T47D (cell line): ENCODE measurements at regions not wholly inside any gene's neighbourhood (a gene's known extent, or its start where the extent isn't known, plus 50 kb on each side); places are given as distances from the start of the nearest gene placed in this dataset.

Source experiments
- DNase-seq, 2 experiments: peaks; one replicate each; pipeline versions ENCODE4 v3.0.0 to v3.0.0-alpha.2; 2011 to 2012; ENCODE audit warnings: low read depth in 1 of 2, low spot score in 1 of 2
- JUND ChIP-seq: IDR thresholded peaks from 2 replicates; pipeline ENCODE4 v1.6.1; 2012; ENCODE audit warnings: low read depth
- in situ Hi-C: cut with HindIII; loops from 2 replicates; pipeline ENCODE4 v1.10.0; 2016; ENCODE audit warnings: low sequenced_read_pairs, low pct_unique_long_range_greater_than_20kb

DNA sequence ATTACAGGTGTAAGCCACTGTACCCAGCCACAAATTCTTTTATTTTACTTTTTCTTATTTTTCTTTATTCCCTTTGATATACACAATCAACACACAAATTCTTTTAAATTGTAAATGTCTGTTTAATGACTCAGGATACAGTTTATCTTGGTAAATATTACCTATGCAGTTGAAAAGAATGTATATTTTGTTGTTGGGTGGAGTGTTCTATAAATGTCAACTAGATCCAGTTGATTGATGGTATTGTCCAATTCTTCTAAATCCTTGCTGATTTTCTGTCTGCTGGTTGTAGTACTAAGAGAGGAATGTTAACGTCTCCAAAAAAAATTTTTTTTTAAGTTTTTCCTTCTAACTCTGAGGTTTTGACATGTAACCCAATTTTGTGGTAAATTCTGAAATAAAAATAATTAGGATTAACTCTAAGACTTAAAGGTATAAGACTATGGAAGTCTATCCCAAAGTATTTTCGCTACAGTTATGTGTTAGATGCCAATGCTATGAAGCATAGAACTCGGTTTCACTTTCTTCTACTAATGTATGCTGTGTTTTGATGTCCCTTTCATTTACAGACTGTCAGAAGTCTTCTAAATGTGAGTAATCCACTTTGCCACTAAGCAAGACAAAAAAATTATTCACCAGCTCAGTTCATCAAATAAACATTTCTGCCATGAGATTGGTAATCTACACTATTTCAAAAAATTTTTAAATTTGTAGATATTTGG, 720.2 kb upstream of the C9orf72 start:
- DNase-seq, result no peak
- in situ Hi-C loops, result no loop called here
- no peak for TF ChIP-seq JUND

DNA sequence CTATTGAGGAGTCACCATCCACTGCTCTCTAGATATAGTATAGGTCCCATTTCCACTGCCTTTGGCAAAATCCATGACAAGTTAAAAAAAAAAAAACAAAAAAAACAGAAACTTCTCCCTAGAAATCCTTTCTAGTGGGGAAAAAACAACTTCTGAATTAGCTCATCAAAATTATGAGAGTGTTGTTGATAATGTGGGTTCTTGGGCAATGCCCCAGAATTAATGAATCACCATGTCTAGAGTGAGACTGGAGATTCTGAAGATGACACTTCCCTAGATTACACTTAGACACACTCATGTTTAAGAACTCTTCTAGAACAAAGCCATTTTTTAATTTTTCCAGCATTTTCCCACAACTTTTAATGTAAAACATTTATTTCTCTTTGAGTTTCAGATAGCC, 728.0 kb upstream of the C9orf72 start:
- TF ChIP-seq JUND, result no peak
- no peak for DNase-seq
- in situ Hi-C loops, result no loop called here

DNA sequence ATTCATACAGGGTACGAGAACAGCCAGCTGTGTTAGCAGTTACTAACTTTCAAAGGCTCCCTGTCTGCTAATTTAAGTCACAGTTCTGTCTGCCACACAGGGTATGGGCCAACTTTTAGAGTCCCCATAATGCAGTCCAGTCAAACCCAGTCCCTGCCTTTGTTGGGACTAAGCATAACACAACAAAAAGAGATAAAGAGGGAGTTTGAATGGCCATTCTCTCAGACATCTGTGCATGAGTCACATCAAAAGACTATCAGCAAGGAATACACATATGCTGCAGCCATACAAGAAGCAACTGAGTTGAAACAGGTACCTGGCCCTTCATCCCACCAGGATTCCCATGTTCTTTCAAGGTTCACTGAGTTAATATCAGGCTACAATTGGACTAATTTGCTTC, 744.5 kb upstream of the C9orf72 start:
- no peak for DNase-seq
- in situ Hi-C loops, result no loop called here
- no peak for TF ChIP-seq JUND

DNA sequence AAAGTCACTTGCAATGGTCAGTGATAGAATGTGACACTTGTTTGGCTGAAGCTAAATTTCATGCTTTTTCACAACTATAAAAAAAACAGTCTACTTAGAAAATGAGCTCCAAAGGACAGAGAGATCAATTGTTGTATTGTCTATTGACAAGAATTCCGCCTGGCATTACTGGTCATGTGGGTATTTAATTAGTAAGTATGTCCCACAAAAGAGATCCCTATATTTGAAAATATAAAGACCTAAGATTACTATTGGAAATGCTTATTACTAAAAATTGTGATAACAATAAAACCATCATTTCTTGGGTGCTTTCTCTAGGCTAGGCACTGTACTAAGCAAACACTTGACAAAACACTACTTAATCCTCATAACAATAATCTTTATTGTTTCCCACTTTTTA, 745.2 kb upstream of the C9orf72 start:
- in situ Hi-C loops, result no loop called here
- TF ChIP-seq JUND, result no peak

DNA sequence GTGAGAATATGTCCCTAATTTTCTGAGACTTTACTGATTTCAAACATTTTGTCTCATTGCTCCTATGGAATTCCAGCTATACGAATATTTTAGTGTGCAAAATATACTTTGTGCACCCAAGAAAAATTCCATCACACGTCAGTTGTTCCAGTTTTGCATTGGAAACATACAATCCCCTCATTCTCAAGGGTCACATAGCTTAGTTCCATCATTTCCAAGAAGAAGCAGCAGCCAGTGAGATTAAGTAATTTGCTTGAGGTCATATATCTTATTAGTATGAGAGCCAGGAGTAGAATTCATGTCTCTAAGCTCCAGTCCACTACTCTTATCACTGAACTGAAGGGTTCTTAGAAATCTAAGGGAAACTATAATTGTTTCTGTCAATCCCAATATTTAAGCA, 746.7 kb upstream of the C9orf72 start:
- no peak for DNase-seq
- no peak for TF ChIP-seq JUND
- in situ Hi-C loops, result no loop called here

More for the DNA sequence above, 745.2 kb upstream of the C9orf72 start:
- DNase-seq, result no peak

DNA sequence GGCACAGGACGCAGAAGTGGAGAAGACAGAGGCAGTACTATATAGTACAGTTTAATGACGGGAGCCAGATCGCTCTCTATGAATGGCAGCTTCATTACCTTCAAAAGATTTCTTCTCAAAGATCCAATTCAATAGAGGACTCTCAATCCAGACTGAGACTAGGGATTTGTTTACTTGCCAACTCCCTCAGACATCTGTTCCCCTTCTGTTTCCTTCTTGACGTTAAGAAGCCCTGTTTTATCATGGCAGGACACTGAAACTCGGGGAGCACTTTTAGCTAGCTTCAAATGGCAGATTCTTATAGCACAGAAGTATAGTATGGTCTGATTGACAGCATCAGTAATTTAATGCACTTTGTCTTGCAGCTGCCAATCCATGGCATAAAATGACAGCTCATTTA, 747.3 kb upstream of the C9orf72 start:
- no peak for TF ChIP-seq JUND
- in situ Hi-C loops, result no loop called here
- no peak for DNase-seq

DNA sequence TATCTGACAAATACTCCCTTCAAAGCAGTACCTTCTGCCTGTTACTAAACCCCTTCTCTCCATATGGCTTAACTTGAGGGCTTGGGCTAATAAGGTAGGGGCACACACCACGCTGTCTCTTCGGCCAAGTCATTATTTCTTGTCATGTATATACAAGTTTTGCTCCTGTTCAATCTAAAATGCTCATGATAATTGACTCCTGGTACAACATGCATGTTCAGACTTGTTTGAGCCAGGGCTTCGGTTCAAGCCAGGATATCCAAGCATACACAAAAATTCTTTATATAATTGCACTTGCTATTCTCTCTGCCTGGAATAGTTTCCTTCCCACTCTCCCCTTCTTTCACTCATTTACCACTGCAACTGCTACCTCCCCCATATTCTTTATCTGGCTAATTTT, 756.0 kb upstream of the C9orf72 start:
- DNase-seq, result no peak
- in situ Hi-C loops, result no loop called here
- TF ChIP-seq JUND, result no peak

DNA sequence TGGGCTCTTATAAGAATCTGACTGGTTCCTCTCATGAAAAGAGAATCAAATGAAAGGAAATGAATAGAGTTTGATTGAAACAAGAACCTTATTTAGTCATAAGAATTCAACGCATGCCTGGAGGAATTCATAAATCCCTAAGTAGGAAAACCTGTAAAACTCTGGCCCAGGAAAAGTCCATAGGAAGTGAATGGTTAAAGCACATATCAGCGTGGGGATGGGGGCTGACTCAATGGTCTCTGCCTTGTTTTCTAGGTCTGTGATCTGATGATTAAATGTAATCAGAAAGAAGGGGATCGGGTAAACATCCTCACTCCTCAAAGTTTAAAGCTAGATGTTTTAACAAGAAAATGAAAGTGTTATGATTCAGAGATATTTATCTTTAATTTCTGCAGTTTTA, 759.4 kb upstream of the C9orf72 start:
- TF ChIP-seq JUND, result no peak
- DNase-seq, result no peak
- in situ Hi-C loops, result no loop called here

DNA sequence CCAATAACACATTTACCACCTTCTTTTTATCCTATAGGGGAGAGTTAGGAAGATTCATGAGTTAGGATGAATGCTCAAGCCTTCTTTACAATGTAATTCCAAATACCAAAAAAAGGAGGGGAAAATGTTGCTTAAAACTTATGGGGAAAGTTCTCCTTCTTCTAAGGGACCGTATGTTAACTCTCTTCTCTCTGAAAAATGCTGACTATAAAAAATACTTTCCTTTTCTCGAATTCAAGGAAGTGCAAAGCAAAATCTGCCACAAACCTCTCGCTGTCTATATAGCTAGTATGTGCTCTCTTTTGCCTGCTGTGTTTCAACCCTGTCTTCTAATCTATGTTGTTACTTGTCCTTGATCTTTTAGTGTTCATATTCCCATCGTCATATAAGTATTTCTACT, 768.6 kb upstream of the C9orf72 start:
- in situ Hi-C loops, result no loop called here
- no peak for DNase-seq
- TF ChIP-seq JUND, result no peak

DNA sequence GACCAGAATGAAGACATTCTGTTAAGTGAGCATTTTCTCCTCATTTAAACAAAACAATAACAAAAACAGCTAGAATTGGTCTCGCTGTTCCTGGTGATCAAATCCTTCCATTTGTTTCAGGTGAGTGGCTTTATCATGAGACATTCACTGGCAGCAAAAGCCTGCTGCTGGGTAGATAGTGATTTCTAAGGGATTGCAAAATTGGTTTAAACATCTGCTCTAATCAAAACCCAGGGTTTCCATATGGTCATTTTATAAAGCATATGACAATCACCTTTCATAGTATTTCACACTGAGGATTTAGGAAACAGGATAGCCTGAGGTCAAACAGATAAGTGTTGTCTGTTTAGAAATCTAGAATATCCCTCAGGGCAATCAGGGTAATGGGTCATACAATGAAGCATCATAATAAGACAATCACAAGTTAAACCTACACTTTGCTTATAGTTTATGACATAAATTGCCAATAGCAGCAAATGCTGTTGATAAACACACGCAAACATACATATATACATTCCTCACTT, 769.6 kb upstream of the C9orf72 start:
- in situ Hi-C loops, result no loop called here
- no peak for TF ChIP-seq JUND
- DNase-seq, result no peak

DNA sequence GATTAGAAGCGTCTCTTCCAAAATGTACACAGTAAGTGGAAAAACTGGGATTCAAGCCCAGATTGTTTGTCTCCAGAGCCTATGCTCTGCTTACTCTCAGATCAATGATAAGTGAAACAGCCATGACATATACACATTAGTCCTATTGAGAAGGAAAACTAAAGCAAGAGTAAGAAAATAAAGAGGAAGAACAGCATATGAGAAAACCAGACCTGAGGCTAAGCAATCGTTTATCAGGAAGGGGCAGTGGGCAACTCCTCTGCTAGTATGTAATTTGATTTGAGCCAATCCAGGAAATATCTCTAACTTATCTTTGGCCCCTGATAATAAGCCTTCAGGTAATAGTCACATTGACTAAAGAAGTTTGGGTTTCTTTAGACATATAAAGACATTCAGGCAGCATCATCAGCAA, 789.9 kb upstream of the C9orf72 start:
- no peak for TF ChIP-seq JUND
- in situ Hi-C loops, result no loop called here
- no peak for DNase-seq

DNA sequence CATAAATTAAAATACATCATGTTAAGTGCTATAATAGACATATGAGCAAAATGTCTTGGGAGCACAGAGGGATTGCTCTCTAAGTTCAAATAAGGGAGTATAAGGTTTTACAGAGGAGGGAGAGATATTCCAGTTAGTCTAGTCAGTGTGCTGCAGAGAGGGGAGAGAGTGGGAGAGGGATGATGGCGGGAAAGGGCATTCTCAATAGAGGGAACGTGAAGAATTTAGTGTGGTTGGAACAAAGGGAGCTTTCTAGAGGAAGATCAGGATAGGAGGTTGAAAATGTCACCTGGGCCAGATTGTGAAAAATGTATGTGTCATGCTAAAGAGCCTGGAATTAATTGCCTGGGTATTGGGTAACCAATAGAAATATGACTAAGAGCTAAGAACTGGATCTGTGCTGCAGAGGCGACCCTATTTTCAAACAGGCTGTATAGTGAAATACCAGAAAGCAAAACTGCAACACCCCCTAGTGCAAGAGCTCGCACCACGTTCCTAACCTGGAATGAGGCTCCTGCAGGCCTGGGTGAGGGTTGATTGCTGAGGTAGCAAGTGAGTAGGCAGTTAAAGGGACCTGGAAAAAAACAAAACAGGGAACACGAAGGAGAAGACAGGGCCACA, 791.8 kb upstream of the C9orf72 start:
- no peak for DNase-seq
- in situ Hi-C loops, result no loop called here
- TF ChIP-seq JUND, result no peak

DNA sequence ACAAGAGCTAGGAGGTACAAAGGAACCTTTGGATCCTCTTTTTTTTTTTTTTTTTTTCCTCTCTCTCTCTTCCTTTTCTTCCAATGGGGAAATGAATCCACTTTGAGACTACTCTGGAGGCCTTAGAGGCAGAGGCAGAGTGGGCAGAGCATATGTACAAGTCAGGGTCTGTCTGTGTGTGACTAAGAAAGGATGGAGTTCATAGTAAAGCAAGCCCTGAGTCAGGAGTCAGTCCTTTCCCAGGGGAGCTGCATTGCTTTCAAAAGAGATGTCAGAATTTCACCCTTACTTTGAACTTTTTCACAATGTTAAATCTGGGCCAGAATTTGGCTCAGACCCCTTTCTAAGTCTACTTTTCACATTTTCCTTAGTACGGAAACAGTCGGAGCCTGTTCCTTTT, 792.4 kb upstream of the C9orf72 start:
- no peak for TF ChIP-seq JUND
- in situ Hi-C loops, result no loop called here
- no peak for DNase-seq
